GM18861 (cell line): ENCODE measurements at regions not wholly inside any gene's neighbourhood (a gene's known extent, or its start where the extent isn't known, plus 50 kb on each side); places are given as distances from the start of the nearest gene placed in this dataset.

Experiments used
- ATAC-seq: cut with Tn5 transposase; IDR thresholded peaks from one replicate; pipeline ENCODE4 v1.9.1; 2021; ENCODE audit not compliant: unreplicated experiment

- ATAC-seq = no peak
Measured at GRCh38 chr5:5710471-5710870, 288.0 kb downstream of the ICE1 start.

- ATAC-seq = no peak
Measured at GRCh38 chr5:5708367-5708919, 286.0 kb downstream of the ICE1 start.

- no peak for ATAC-seq
Measured at GRCh38 chr5:5705010-5705409, 282.5 kb downstream of the ICE1 start.

- ATAC-seq = no peak
Measured at GRCh38 chr5:5704352-5704751, 281.9 kb downstream of the ICE1 start.

GRCh38 chr5:5702934-5703333 is 280.5 kb downstream of the ICE1 start:
- no peak for ATAC-seq

- no peak for ATAC-seq
Measured at GRCh38 chr5:5700549-5700948, 278.1 kb downstream of the ICE1 start.

GRCh38 chr5:5699062-5699461 is 276.6 kb downstream of the ICE1 start:
- no peak for ATAC-seq

GRCh38 chr5:5695266-5695665 is 272.8 kb downstream of the ICE1 start:
- no peak for ATAC-seq

- no peak for ATAC-seq
Measured at GRCh38 chr5:5688925-5689310, 266.4 kb downstream of the ICE1 start.

- ATAC-seq = no peak
Measured at GRCh38 chr5:5688194-5688924, 265.9 kb downstream of the ICE1 start.

GRCh38 chr5:5687113-5687512 is 264.6 kb downstream of the ICE1 start:
- no peak for ATAC-seq

- no peak for ATAC-seq
Measured at GRCh38 chr5:5686356-5686755, 263.9 kb downstream of the ICE1 start.

GRCh38 chr5:5685737-5686136 is 263.3 kb downstream of the ICE1 start:
- no peak for ATAC-seq

GRCh38 chr5:5683174-5683573 is 260.7 kb downstream of the ICE1 start:
- no peak for ATAC-seq

GRCh38 chr5:5678909-5679308 is 256.4 kb downstream of the ICE1 start:
- no peak for ATAC-seq

GRCh38 chr5:5677738-5678137 is 255.3 kb downstream of the ICE1 start:
- no peak for ATAC-seq

GRCh38 chr5:5676218-5676617 is 253.7 kb downstream of the ICE1 start:
- no peak for ATAC-seq

GRCh38 chr5:5675511-5675910 is 253.0 kb downstream of the ICE1 start:
- no peak for ATAC-seq

GRCh38 chr5:5671823-5672222 is 249.3 kb downstream of the ICE1 start:
- ATAC-seq = no peak

- no peak for ATAC-seq
Measured at GRCh38 chr5:5667136-5667554, 244.7 kb downstream of the ICE1 start.

GRCh38 chr5:5666369-5666768 is 243.9 kb downstream of the ICE1 start:
- no peak for ATAC-seq

- ATAC-seq = no peak
Measured at GRCh38 chr5:5666076-5666365, 243.5 kb downstream of the ICE1 start.
